DMS153 treated with DMSO at 0.1 percent for 48 hours (cell line): ENCODE measurements at regions not wholly inside any gene's neighbourhood (a gene's known extent, or its start where the extent isn't known, plus 50 kb on each side); places are given as distances from the start of the nearest gene placed in this dataset.
"Not testable (repeated sequence)": the region's sequence is repeated elsewhere in the genome, so short reads cannot be mapped to it uniquely, and the experiment has no call there.

ENCODE experiments used
- DNase-seq: peaks from one replicate; lab custom pipeline; 2025; ENCODE audit not compliant: unreplicated experiment; lab: John Stamatoyannopoulos, UW

DNA sequence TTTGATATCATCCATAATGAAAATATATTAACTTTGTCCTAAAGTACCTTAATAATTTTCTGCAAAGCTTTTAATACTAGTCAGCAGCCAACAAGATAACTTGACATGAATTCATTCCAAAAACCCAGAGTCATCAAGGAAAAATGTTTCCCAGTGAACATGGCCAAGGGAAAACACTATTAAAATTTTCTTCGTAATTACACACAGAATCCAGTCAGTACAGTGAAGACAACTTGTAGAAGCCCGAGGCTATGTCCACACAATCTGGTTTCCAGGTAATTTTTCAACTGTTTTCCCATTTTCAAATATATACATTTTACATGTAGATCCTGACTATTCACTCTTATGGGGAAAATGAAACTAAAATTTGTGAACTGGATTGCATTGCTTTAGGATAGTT is 600.9 kb downstream of the CDH8 start:
- no peak for DNase-seq

- no peak for DNase-seq
Observed at GRCh38 chr16:61432421-61432820, 603.8 kb downstream of the CDH8 start.

DNA sequence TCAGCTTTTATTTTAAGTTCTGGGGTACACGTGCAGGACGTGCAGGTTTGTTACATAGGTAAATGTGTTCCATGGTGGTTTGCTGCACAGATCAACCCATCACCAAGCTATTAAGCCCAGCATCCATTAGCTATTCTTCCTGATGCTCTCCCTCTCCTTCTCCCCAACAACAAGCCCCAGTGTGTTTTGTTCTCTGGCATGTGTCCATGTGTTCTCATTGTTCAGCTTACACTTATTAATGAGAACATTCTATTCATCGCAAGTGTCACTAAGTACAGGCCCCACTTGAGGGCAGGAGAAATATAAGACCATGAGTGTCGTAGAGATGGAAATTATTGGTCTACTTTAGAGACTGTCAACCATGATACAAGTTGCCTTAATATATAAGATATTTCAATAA is 615.1 kb downstream of the CDH8 start:
- DNase-seq = no peak

DNA sequence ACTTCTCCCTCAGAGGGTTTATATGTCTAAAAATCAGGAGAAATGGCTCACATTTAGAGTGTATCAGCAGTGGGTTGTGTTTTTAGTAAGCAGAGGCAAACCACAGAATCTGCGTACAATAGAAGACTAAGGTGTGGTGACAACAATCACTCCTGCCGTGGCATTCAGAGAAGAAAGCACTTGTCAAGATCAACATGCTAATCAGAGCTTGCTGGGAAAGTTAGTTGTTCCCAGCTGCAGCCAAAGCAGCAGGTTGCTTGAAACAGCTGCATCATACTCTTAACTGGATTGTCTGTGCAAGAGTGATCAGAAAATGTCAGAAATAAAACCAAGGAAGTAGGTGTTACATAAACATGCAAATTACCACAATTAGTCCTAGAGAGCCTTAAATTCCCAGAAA is 616.4 kb downstream of the CDH8 start:
- no peak for DNase-seq

- DNase-seq = not testable (repeated sequence)
Observed at GRCh38 chr16:61418802-61419201, 617.4 kb downstream of the CDH8 start.

DNA sequence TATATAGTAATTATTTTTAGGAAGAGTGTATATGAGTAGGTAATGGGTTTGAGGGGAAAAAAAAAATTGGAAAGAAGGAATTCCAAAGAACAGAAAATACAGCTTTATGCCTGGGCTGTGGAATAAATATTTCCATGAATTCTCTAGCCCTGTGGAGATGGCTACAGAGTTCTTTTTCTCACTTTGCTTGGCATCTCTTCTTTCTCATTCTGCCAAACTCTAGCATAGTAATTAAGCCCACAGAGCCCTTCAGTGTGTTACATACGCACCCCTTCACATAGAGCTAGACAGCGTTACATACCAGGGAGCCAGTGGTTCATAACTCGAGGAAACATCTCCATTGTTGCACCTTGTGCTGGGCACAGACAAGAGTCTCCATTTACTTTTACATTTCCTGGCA is 621.1 kb downstream of the CDH8 start:
- no peak for DNase-seq

DNA sequence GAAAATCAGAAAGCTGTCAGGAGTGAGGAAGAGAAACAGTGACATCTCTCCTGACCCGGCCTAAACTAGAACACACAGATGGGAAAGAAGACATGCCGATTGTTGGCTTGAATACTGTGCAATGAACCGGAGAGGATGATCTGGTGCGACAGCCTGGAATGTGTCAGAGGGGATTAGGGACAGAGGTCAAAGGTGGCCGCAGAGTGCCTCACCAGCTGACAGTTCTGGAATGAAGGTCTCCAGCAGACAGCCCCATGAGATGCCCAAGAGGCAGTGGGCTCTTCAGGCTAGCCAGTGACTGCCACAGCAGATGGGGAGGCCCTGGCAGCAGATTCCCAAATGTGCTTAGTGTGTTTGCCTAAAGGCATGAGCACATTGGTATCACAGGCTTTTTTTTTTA is 623.2 kb downstream of the CDH8 start:
- no peak for DNase-seq

DNA sequence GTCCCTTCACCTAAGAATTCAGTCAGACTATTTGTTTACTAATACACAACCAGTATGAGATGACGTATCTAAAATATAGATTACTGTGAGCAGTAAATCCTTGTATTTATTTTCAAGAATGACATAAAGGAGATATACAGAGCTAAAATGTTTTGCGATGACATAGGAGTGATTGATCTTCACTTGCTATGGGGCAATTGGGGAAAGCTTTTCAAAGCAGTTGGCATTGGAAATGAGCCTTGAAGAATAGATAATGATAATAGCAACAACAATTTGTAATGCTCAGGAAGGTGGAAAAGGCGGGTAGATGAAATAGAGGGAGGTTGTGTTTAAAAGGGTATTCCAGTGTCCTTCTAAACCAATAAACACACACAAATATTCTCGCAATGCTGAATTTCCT is 623.7 kb downstream of the CDH8 start:
- no peak for DNase-seq

GRCh38 chr16:61409604-61410003 is 626.6 kb downstream of the CDH8 start:
- no peak for DNase-seq

DNA sequence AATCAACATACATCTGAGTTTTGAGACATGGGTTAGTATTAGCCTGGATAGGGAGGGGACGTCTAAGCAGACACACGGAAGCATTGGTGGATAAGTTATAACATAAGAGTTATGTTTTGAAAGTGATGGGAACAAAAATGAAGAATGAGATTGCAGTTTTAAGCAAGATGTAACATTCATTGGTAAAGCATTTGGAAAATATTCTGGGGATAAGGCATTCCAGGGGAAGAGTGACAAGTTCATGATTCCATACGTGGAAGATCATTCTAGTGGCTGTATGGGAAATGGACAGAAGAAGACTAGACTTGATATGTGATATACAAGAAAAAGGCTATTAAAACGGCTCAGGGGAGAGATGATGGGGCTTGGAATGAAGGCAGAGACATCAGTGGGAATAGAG is 632.9 kb downstream of the CDH8 start:
- no peak for DNase-seq

DNA sequence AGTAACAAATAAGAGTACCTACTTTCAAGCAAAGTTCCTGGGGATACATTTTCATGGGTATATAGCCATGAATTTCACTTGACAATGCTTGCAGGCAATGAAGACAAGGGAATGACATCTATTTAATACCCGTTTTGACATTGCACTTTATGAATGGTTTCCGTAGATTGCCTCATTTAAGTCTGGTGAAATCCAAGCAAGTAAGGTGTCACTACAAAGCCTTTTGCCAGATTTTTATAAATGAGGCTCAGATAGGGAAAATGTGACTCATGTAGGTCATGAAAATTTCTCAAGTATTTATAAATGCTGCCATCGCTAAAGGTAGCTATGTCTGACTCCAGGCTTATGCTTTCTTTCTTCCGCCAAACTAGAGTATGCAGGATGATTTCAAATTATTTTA is 644.3 kb downstream of the CDH8 start:
- no peak for DNase-seq

DNA sequence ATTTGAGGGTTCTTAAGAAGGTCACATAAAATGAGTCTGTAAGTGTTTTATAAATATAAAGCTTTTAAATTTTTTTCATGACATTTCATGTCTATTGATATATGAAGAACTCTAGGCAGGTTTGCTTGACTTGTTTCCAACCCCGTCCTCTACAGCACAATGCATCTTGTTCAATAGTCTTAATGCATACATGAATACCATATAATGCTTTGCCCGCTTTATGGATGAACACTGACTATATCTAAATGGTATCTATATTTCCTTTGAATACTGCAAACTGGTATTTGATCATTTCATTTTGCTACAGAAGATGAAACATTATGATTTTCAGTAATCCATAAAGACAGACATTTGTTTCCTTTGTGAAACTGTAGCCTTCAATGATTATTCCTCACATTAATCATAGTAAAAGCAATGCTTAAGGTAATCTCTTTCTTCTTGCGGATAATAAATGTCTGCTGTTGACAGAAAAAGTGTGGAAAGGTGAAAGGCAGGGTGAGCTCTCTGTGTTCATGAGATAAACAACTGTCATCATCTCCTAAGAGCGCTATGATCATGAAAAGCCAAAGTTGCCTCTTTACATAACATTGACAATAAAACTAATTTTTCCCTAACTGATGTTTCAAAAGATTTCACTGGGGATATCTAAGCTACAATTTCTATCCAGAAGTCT is 645.1 kb downstream of the CDH8 start:
- no peak for DNase-seq

DNA sequence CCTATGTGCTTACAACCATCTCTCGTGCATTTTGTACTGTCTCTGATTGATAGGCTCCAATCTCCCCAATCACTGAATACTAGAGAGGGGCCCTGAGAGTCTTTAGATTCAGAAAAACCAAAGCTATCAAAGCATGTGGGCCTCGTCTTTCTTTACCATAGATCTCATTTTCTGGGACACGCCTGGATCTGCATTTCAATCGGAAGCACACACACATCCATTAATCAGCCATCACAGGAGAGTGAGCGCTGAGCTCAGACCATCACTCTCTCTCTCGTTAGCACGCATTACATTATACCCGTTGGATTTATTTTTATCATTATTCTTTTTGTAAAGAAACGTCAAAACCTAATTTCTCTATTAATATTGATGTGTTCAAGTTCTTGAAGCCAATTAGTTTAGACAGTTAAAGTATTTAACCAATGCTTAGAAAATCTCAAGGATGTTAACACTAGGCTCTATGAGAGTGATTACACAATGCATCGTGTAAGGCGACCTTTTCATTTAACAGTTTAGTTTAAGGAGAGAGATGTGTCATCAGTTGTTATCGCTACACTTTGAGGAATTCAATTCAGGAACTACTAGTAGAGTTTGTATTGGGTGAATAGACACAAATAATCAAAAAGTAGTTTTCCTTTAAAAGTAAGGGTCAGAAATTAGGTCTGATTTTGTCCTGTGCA is 650.7 kb downstream of the CDH8 start:
- no peak for DNase-seq

- DNase-seq = no peak
Observed at GRCh38 chr16:61382435-61382834, 653.8 kb downstream of the CDH8 start.

GRCh38 chr16:61379311-61379710 is 656.9 kb downstream of the CDH8 start:
- DNase-seq = no peak

GRCh38 chr16:61374071-61374470 is 662.2 kb downstream of the CDH8 start:
- no peak for DNase-seq

DNA sequence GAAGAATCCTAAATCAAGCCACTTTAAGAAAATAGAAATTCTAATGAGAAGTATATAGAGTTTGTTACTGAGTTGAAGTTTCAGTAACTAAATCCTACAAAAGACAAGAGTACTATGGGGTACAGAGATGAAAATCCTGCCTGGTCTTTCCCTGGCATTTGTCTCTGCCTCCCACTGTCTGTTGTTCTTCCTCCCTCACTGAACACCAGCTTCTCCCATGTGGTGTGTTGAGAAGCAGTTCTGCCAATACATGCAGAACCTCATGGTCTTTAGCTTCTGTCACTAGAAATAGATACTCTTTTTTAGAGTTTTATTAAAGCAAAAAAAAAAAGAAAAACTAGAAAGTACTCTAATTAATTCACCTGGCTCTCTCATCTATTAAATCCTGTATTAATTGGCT is 664.4 kb downstream of the CDH8 start:
- no peak for DNase-seq

- DNase-seq = no peak
Observed at GRCh38 chr16:61371388-61371787, 664.9 kb downstream of the CDH8 start.

GRCh38 chr16:61370564-61370963 is 665.7 kb downstream of the CDH8 start:
- no peak for DNase-seq

GRCh38 chr16:61366006-61366405 is 670.2 kb downstream of the CDH8 start:
- DNase-seq = no peak

GRCh38 chr16:61364990-61365389 is 671.2 kb downstream of the CDH8 start:
- DNase-seq = no peak

- no peak for DNase-seq
Observed at GRCh38 chr16:61362585-61362984, 673.7 kb downstream of the CDH8 start.

DNA sequence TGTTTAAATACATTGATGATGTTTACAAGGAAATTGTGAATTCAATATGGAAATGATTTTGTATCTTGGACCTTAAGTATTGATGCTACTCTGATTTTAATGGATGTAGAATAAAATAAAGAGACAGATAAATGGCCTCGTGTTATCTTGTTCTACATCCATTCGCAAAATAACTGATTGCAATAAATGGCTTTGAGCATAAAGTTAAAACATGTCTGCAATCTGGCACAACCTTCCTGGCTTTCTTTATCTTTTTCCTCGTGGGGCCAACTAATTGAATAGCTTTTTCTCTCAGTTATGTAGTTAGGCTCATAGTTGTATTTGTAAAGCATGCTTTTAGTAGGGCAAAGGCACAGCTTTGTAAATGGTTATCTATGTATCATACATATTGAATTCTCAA is 691.4 kb downstream of the CDH8 start:
- no peak for DNase-seq
